HS-27A (cell line): ENCODE measurements at regions not wholly inside any gene's neighbourhood (a gene's known extent, or its start where the extent isn't known, plus 50 kb on each side); places are given as distances from the start of the nearest gene placed in this dataset.
"Not testable (repeated sequence)": the region's sequence is repeated elsewhere in the genome, so short reads cannot be mapped to it uniquely, and the experiment has no call there.

Source experiments
- DNase-seq: peaks from one replicate; pipeline ENCODE4 v3.0.0-alpha.2; 2012; ENCODE audit warnings: low read depth, missing footprints

DNA sequence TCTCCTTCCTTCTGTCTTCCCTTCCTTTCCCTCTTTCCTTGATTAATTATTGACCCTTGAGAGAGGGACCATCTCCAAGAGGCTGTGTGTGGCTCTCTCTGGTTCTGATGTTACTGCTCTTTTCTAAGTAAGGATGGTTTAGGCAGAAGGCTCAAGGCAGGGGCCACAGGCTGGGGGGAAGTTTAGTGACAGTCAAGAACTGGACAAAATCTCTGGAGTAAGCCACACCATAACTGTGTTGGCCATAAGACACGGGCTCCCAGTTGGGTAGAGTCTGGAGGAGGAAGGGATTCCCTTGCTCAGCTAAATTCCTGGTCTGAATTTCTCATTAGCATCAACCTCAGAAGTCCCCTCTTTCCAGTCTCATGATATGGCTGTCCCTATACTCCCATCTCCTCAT lies 74.7 kb downstream of the BUD13 start:
- no peak for DNase-seq

DNA sequence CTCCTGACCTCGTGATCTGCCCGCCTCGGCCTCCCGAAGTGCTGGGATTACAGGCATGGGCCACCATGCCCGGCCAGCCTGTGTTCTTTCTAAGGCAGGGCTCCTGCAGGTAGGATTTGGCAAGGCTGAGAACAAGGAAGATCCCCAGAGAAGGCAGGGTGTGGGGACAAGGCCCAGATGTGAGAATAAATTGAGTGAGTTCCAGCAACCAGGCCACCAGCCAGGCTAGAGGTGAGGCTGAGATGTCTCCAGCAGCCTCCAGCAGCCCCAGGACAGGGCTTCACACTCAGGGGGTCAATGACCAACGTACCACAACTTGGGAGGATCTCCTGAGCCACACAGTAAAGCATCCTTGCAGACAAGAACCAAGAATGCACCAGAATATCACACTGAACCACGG lies 75.1 kb downstream of the BUD13 start:
- no peak for DNase-seq

- DNase-seq = no peak
Measured at GRCh38 chr11:116697011-116697410, 75.8 kb downstream of the BUD13 start.

DNA sequence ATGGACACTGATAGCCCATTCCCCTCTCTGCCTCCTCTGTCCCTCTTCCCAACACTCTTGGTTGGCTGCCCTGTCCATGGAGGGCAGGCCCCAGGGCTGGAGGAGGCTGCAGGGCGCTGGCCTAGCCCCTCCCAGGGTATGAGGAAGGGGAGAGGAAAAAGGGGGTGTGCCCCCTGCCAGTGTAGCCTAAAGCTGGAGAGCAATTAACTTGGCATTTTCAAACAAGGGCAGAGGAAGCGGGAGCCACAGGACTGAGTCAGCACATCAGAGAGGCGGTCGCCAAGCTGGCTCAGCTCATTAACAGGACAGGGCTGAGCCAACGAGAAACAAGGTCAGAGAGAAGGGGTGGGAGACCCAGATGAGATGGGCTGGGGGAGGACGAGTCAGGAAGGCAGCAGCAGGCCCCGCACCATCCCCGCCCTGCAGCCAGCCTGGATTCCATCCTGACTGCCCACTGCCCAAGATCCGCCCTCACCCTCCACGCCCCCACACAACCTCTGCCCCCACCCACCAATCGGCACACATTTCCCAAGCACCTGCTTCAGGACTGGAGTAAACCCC lies 76.3 kb downstream of the BUD13 start:
- DNase-seq = no peak

DNA sequence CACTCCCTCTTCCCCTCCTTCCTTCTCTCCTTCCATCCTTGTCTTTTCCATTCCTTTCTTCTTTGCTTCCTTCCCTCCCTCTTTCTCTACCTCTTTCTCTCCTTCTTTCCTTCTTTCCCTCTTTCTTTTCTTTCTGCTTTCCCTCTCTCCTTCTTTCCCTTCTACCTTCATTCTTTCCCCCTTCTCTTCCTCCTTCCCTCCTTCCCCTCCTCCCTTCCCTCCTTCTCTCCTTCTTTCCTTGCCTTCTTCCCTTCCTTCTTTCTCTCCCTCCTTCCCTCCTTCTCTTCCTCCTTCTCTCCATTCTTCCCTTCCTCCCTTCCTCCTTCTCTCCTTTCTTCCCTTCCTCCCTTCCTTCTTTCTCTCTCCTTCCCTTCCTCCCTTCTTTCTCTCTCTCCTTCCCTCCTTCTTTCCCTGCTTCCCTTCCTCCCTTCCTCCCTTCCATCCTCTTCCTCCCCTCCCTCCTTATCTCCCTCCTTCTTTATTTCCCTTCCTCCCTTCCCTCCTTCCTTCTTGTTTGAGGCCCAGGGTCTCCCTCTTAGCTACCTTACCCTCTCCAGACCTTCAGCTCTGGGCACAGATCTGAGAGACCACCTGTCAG lies 77.0 kb downstream of the BUD13 start:
- no peak for DNase-seq

DNA sequence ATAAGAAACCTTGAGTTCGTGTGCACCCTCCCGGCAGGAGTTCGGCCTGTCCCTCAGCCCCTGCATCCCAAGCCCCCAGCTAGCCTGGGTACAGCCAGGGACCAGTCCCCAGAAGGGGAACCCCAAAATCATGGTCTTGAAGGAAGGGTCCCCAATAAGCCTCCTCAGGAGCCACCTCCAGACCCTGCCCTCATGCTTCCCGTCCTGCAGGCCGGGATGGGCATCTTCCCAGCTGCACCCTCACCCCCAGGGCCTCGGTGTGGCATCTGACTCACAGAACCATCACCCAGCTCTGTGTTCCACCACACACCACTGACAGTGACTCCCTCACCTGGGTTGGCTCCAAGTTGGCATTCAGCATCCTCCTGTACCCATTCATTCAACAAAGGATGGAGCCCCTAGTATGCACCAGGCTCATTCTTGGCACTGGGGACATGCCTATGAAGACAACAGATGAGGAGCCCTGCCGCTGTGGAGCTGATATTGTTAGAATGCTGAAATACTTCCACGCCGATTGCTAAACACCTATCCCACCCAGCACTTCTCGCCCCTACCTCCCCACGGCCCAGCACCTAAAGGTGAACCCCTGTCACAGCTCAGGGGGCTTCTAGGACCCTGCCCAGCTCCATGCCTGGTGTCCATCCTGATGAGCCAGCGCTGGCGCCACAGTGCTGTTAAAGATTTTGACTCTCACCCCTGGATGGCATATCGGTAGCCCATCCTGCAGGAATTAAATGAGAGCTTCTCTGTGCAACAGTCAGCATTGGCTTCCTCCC lies 77.8 kb downstream of the BUD13 start:
- DNase-seq = no peak

DNA sequence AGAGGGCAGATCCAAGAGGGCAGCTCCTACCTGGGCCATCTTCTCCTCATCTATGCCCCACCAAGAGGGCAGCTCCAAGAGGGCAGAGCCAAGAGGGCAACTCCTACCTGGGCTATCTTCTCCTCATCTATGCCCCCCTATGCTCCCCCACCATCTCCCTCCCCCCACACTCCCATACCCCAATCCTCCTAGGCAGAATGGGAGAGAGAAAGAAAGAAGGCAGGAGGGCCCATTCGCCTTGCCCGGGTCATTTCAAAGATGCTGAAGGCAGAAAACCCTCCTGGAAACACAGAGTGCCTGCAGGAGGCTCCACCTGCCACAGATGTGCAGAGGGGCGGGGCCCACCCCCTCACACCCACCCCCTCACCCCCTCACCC lies 78.5 kb downstream of the BUD13 start:
- no peak for DNase-seq

DNA sequence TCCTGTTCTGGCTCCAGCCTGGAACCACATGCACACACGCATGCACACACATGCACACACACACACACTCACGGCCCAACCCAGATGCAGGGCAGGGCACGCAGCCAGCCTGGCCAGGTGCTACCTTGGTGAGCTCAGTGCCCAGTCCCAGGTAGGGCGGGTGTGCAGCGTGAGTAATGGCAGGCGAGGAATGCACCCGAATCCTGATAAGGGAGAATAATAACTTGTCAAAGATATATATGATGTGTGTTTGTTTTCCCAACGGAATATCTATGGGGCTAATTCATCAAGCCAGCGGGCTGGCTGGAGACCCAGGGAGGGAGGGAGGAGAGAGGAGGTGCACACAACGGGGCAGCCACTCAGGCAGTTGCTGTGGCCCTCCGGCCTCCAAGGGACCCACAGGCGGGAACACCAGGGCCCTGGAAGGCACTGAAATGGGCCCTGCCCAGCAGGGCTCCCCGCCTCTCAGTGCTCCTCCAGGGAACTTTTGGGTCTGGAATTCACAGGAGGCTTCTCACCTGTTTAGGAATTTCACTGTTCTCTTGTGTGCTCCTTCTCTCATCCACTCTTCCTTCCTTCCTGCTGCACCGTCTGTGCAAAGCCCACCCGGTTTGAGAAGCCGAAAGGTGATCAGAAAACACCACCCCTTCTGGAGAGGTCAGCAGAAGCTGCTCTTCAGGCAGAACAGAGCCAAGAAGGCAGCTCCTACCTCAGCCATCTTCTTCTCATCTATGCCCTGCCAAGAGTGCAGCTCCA lies 79.0 kb downstream of the BUD13 start:
- no peak for DNase-seq

DNA sequence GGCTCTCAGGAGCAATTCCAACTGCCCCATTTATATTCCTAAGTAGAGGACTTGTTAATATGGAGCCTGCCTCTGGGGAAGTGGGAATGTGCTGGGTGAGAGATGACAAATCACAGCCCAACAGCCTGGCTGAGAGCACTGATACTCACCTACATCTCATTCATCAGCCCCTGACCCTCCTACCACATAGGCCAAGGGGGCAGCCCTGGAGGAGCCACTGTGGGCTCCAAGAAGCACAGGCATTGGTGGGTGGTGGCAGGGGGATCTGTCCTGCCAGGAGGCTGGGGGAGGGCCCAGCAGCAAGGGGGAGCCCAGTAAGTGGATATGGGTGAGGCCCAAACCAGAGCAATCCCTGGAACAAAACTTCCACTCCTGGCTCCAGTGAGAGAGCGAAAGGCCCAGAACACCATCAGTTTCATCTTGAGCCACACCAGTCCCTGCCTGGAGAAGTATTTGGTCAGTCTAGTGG lies 79.7 kb downstream of the BUD13 start:
- no peak for DNase-seq

- DNase-seq = no peak
Measured at GRCh38 chr11:116692318-116693101, 80.3 kb downstream of the BUD13 start.

GRCh38 chr11:116691771-116692177 lies 81.0 kb downstream of the BUD13 start:
- no peak for DNase-seq

DNA sequence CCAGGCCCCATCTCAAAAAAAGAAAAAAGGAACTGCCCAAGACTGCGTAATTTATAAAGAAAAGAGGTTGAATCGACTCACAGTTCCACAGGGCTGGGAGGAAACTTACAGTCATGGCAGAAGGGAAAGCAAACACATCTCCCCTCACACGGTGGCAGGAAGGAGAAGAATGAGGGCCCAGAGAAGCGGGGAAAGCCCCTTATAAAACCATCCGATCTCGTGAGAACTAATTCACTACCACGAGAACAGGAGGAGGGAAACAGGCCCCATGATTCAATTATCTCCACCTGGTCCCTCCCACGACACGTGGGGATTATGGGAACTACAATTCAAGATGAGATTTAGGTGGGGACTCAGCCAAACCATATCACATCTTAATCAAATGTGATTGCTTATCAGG lies 82.2 kb downstream of the BUD13 start:
- no peak for DNase-seq

- DNase-seq = no peak
Measured at GRCh38 chr11:116689413-116690127, 83.2 kb downstream of the BUD13 start.

- no peak for DNase-seq
Measured at GRCh38 chr11:116688202-116688540, 84.6 kb downstream of the BUD13 start.

DNA sequence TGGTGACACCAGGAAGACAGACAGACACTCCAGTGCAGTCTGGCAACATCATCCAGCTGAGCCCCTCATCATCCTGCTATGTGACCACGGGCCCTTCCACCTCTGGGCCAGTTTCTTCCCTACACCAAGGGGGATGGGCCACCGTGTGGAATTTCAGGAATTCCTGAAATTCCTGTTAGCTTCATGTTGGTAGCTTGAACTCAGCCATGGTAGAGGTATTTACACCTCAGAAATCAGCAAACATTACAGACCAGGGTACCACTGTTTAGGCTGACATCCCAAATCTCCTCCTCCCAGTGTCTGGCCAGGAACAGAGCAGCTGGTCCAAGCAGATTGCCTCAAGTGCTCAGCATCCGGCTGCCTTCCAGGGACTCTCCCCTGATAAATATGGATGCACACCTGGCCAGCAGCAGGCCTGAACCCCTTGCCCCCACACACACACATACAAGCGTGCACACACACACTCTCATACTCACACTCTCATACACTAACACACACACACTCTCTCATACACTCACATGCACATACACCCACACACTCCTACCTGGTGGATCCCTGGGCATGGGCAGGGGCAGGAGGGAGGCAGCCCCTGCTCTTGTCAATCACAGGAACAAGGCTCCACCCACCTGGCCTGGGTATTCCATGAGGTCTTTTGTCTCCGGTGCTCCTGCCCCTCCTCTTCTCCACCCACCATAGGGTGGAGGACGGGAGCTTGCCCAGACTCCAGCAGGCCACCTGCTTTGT lies 85.2 kb downstream of the BUD13 start:
- DNase-seq = no peak

DNA sequence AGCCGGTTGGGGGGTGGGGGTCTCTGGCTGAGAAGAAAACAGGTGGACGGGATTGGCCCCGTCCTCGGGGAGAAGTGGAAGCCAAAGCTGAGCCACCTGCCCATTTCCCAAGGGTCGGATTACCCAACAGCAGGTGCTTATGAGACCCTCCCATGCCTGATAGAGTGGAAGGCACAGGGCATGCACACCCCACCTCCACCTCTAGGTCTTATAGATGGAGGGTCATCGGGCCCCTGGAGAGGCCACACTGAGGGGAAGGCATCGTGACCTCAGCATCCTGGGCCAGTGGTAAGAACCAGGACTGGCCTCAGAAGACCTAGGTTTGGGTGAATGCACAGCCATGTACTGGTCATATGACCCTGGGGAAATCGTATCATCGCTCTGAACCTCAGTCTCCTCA lies 85.9 kb downstream of the BUD13 start:
- no peak for DNase-seq

DNA sequence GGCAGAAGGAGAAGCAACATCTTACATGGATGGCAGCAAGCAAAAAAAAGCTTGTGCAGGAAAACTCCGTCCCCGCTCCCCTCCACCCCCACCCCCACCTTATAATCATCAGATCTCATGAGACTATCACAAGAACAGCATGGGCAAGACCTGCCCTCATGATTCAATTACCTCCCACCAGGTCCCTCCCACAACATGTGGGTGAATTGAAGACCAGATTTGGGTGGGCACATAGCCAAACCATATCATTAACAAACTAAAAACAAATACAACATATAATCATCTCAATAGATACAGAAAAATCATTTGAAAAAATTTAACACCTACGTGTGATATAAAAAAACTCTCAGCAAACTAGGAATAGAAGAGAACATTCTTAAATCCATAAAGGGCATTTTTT lies 88.8 kb downstream of the BUD13 start:
- no peak for DNase-seq

DNA sequence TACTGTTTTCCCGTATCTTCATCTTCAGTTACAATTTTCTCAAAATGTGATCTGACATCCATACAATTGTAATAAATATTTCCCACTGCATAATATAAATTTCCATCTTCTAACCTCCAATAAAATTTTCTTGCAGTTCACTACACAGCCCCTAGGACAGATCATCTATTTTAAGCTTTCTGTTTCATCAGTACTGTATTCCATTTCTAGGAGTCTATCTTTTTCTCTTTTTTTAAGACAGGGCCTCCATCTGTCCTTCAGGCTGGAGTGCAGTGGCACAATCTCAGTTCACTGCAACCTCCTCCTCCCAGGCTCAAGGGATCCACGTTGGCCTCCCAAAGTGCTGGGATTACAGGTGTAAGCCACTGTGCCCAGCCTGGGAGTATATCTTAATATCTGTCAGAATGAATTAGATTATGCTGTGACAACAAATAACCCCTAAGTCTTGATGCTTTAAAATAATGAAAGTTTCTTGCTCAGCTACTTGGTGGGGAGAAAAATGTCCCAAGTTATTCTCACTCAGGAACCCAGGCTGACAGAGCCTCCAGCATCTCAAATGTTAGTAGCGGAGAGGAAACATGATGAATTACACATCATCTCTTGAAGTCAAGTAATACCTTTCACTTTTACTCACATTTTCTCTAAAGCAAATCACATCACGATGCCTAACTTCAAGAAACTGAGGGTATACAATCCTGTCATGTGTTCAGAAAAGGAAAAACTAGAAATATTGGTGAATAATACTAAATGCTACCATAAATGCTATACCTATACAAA lies 92.2 kb downstream of the BUD13 start:
- DNase-seq = no peak

GRCh38 chr11:116678887-116679286 lies 93.9 kb downstream of the BUD13 start:
- DNase-seq = no peak

DNA sequence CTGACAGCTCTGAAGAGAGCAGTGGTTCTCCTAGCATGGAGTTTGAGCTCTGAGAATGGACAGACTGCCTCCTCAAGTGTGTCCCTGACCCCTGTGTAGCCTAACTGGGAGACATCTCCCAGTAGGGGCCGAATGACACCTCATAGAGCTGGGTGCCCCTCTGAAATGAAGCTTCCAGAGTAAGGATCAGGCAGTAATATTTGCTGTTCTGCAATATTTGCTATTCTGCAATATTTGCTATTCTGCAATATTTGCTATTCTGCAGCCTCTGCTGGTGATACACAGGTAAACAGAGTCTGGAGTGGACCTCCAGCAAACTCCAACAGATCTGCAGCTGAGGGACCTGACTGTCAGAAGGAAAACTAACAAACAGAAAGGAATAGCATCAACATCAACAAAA lies 105.5 kb downstream of the BUD13 start:
- not testable (repeated sequence) for DNase-seq
